Neural cell (in vitro differentiated cells): ENCODE measurements at regions not wholly inside any gene's neighbourhood (a gene's known extent, or its start where the extent isn't known, plus 50 kb on each side); places are given as distances from the start of the nearest gene placed in this dataset.

Source experiments
- H2AFZ ChIP-seq: fragments of 200-600, 300-800 bp; sonication (generic), shearing (Covaris generic); 2 replicates; pipeline ENCODE4 v1.6.0; 2014; ENCODE audit warnings: low read depth, mild to moderate bottlenecking, antibody characterized with exemption, low read length, moderate library complexity
- H3F3A ChIP-seq: fragments of 200-600 bp; shearing (Covaris generic); 2 replicates; pipeline ENCODE4 v1.6.1; 2016; ENCODE audit warnings: mild to moderate bottlenecking, moderate library complexity, mixed read lengths, antibody characterized with exemption, low read length; ENCODE audit not compliant: insufficient read depth, poor library complexity, severe bottlenecking
- H3K27ac ChIP-seq: fragments of 200-600, 300-800 bp; sonication (generic), shearing (Covaris generic); 2 replicates; pipeline ENCODE4 v1.5.1; 2014; ENCODE audit warnings: mild to moderate bottlenecking, low read length, moderate library complexity
- H3K27me3 ChIP-seq: fragments of 300-800, 200-600 bp; sonication (generic), shearing (Covaris generic); 2 replicates; pipeline ENCODE4 v1.6.0; 2014; ENCODE audit warnings: mild to moderate bottlenecking, low read depth, low read length, moderate library complexity; ENCODE audit not compliant: insufficient read depth
- H3K36me3 ChIP-seq: fragments of 300-800, 200-600 bp; sonication (generic), shearing (Covaris generic); 2 replicates; pipeline ENCODE4 v1.5.1; 2014; ENCODE audit warnings: mild to moderate bottlenecking, antibody characterized with exemption, low read length, moderate library complexity; ENCODE audit not compliant: insufficient read depth
- H3K4me2 ChIP-seq: fragments of 300-800, 200-600 bp; sonication (generic), shearing (Covaris generic); 2 replicates; pipeline ENCODE4 v1.6.0; 2014; ENCODE audit warnings: mild to moderate bottlenecking, low read length
- H3K4me3 ChIP-seq: fragments of 300-800, 200-600 bp; sonication (generic), shearing (Covaris generic); 2 replicates; pipeline ENCODE4 v1.5.1; 2014; ENCODE audit warnings: mild to moderate bottlenecking, low read length, moderate library complexity
- H3K79me2 ChIP-seq: fragments of 200-600 bp; shearing (Covaris generic); replicated peaks from 2 replicates; pipeline ENCODE4 v1.6.0; 2014; ENCODE audit warnings: mild to moderate bottlenecking, low read length, moderate library complexity; ENCODE audit not compliant: insufficient read depth
- H3K9ac ChIP-seq: fragments of 300-800, 200-600 bp; sonication (generic), shearing (Covaris generic); 2 replicates; pipeline ENCODE4 v1.6.1; 2016; ENCODE audit warnings: mild to moderate bottlenecking, low read length, mixed read lengths
- H3K9me2 ChIP-seq: fragments of 200-600 bp; shearing (Covaris generic); 2 replicates; pipeline ENCODE4 v1.6.1; 2016; ENCODE audit warnings: mild to moderate bottlenecking, low read length, mixed read lengths; ENCODE audit not compliant: insufficient read depth
- H3K9me3 ChIP-seq: fragments of 200-600, 300-800 bp; sonication (generic), shearing (Covaris generic); 2 replicates; pipeline ENCODE4 v1.6.1; 2016; ENCODE audit warnings: mild to moderate bottlenecking, mixed run types, low read length, moderate library complexity, mixed read lengths
- H4K20me1 ChIP-seq: fragments of 200-600 bp; shearing (Covaris generic); 2 replicates; pipeline ENCODE4 v1.6.1; 2016; ENCODE audit warnings: mild to moderate bottlenecking, mixed run types; ENCODE audit not compliant: insufficient read depth
- EP300 ChIP-seq: fragments of 450-650 bp; conservative IDR thresholded peaks from 2 replicates; pipeline ENCODE4 v1.6.1; 2014; ENCODE audit warnings: antibody characterized with exemption, mild to moderate bottlenecking, moderate library complexity; ENCODE audit not compliant: poor library complexity, severe bottlenecking
- EZH2 ChIP-seq: fragments of 200-600, 300-800 bp; shearing (Covaris generic), sonication (generic); IDR thresholded peaks from 2 replicates; pipeline ENCODE4 v1.6.1; 2014; ENCODE audit warnings: antibody characterized with exemption, low read length, borderline replicate concordance, mild to moderate bottlenecking; ENCODE audit not compliant: insufficient read depth, poor library complexity, severe bottlenecking
- MXI1 ChIP-seq: fragments of 450-650 bp; conservative IDR thresholded peaks from 2 replicates; pipeline ENCODE4 v1.6.1; 2014; ENCODE audit warnings: antibody characterized with exemption, mild to moderate bottlenecking; ENCODE audit not compliant: poor library complexity, severe bottlenecking
- POLR2AphosphoS5 ChIP-seq: IDR thresholded peaks from 2 replicates; pipeline ENCODE4 v1.6.1; 2012
- RAD21 ChIP-seq: fragments of 450-650 bp; conservative IDR thresholded peaks from 2 replicates; pipeline ENCODE4 v1.6.1; 2014; ENCODE audit warnings: antibody characterized with exemption, mild to moderate bottlenecking, moderate library complexity
- SMC3 ChIP-seq: fragments of 450-650 bp; conservative IDR thresholded peaks from 2 replicates; pipeline ENCODE4 v1.6.1; 2014; ENCODE audit warnings: antibody characterized with exemption, mild to moderate bottlenecking, moderate library complexity; ENCODE audit not compliant: poor library complexity
- TAF1 ChIP-seq: IDR thresholded peaks from 2 replicates; pipeline ENCODE4 v1.6.1; 2012; ENCODE audit warnings: low read depth
- TF ChIP-seq, protein P1 (sequence below): IDR thresholded peaks from 2 replicates; pipeline ENCODE4 v1.6.1; 2012; ENCODE audit warnings: borderline replicate concordance
- TF ChIP-seq, protein P2 (sequence below): fragments of 450-650 bp; IDR thresholded peaks from 2 replicates; pipeline ENCODE4 v1.5.1; 2014; ENCODE audit warnings: antibody characterized with exemption, mild to moderate bottlenecking, moderate library complexity; ENCODE audit not compliant: poor library complexity, severe bottlenecking

DNA sequence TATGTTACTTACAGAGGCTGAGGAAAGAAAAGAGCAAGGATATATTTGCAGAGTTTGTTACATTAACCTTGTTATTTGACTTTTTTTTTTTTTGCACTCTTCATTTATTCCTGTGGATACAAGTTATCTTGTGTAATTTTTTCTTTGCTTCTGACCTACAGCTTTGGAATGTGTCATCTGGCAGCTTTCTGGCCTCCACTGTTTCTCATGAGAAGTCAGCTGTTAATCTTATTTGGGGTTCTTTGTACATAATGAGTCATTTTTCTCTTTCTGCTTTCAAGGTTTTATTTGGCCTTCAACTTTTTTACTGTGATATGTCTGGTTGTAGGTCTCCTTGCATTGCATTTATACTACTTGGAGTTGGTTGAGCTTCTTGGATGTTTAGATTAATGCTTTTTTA is 333.4 kb downstream of the SMOC2 start:
- H3K9ac ChIP-seq, result no peak overlapping the region
- no peak overlapping the region for H3K4me3 ChIP-seq
- no peaks in the 10 kb centered on the region for H3K27me3 ChIP-seq
- H3K36me3 ChIP-seq, result no peaks in the 10 kb centered on the region
- no peak for TF ChIP-seq TAF1
- TF ChIP-seq, protein P1, sequence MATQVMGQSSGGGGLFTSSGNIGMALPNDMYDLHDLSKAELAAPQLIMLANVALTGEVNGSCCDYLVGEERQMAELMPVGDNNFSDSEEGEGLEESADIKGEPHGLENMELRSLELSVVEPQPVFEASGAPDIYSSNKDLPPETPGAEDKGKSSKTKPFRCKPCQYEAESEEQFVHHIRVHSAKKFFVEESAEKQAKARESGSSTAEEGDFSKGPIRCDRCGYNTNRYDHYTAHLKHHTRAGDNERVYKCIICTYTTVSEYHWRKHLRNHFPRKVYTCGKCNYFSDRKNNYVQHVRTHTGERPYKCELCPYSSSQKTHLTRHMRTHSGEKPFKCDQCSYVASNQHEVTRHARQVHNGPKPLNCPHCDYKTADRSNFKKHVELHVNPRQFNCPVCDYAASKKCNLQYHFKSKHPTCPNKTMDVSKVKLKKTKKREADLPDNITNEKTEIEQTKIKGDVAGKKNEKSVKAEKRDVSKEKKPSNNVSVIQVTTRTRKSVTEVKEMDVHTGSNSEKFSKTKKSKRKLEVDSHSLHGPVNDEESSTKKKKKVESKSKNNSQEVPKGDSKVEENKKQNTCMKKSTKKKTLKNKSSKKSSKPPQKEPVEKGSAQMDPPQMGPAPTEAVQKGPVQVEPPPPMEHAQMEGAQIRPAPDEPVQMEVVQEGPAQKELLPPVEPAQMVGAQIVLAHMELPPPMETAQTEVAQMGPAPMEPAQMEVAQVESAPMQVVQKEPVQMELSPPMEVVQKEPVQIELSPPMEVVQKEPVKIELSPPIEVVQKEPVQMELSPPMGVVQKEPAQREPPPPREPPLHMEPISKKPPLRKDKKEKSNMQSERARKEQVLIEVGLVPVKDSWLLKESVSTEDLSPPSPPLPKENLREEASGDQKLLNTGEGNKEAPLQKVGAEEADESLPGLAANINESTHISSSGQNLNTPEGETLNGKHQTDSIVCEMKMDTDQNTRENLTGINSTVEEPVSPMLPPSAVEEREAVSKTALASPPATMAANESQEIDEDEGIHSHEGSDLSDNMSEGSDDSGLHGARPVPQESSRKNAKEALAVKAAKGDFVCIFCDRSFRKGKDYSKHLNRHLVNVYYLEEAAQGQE, result no peak
- TF ChIP-seq, protein P2, sequence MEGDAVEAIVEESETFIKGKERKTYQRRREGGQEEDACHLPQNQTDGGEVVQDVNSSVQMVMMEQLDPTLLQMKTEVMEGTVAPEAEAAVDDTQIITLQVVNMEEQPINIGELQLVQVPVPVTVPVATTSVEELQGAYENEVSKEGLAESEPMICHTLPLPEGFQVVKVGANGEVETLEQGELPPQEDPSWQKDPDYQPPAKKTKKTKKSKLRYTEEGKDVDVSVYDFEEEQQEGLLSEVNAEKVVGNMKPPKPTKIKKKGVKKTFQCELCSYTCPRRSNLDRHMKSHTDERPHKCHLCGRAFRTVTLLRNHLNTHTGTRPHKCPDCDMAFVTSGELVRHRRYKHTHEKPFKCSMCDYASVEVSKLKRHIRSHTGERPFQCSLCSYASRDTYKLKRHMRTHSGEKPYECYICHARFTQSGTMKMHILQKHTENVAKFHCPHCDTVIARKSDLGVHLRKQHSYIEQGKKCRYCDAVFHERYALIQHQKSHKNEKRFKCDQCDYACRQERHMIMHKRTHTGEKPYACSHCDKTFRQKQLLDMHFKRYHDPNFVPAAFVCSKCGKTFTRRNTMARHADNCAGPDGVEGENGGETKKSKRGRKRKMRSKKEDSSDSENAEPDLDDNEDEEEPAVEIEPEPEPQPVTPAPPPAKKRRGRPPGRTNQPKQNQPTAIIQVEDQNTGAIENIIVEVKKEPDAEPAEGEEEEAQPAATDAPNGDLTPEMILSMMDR, result no peak
- TF ChIP-seq EZH2, result no peak
- no peak for TF ChIP-seq MXI1
- TF ChIP-seq SMC3, result no peak
- TF ChIP-seq POLR2AphosphoS5, result no peak
- no peak for TF ChIP-seq RAD21
- no peak for TF ChIP-seq EP300
- H3K79me2 ChIP-seq, result no peaks in the 10 kb centered on the region
- H2AFZ ChIP-seq, result no peak overlapping the region
- H4K20me1 ChIP-seq, result no peaks in the 10 kb centered on the region
- H3K4me2 ChIP-seq, result no peak overlapping the region
- no peaks in the 10 kb centered on the region for H3F3A ChIP-seq
- H3K9me3 ChIP-seq, result no peaks in the 10 kb centered on the region
- H3K27ac ChIP-seq, result no peak overlapping the region
- H3K9me2 ChIP-seq, result no peaks in the 10 kb centered on the region

DNA sequence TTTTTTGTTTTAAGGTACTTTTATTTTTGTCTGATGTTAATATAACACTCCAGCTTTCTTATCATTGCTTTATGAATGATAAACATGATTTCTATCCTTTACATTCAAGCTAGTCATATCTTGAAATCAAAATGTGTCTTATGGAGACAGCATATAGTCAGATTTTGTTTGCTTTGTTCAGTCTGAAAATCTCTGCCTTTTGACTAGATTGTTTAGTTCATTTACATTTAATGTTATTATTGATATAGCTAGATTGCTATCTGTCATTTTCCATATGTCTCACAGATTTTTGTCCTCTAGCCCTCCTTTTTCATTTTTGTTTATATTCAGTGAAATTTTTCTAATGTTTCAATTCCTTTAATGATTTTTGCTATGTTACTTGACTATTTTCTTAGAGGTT is 332.8 kb downstream of the SMOC2 start:
- Histone ChIP-seq H4K20me1 (no peaks in the 10 kb centered on the region), H2AFZ (no peak overlapping the region), H3F3A (no peaks in the 10 kb centered on the region), H3K4me3 (no peak overlapping the region), H3K4me2 (no peak overlapping the region), H3K36me3 (no peaks in the 10 kb centered on the region), H3K9ac (no peak overlapping the region), H3K79me2 (no peaks in the 10 kb centered on the region), H3K9me2 (no peaks in the 10 kb centered on the region), H3K27ac (no peak overlapping the region), H3K9me3 (no peaks in the 10 kb centered on the region), H3K27me3 (no peaks in the 10 kb centered on the region)
- TF ChIP-seq POLR2AphosphoS5 (no peak), TAF1 (no peak), EP300 (no peak), MXI1 (no peak), SMC3 (no peak), EZH2 (no peak), RAD21 (no peak)
- TF ChIP-seq, protein P2, result no peak
- TF ChIP-seq, protein P1, result no peak
